Liver (tissue), 8 donors: ENCODE measurements at regions not wholly inside any gene's neighbourhood (a gene's known extent, or its start where the extent isn't known, plus 50 kb on each side); places are given as distances from the start of the nearest gene placed in this dataset.

ENCODE experiments used
- DNase-seq: peaks from one replicate; pipeline ENCODE4 v3.0.0-alpha.2; 2017; ENCODE audit warnings: low spot score
- H3K27ac ChIP-seq, 2 donors: one replicate each; pipeline ENCODE4 v1.7.0; 2013; ENCODE audit warnings: inconsistent platforms in 2 of 2, low read length in 2 of 2, control low read depth in 1 of 2, low read depth in 1 of 2, mild to moderate bottlenecking in 1 of 2
- H3K27me3 ChIP-seq, 4 donors: one replicate each; pipeline versions ENCODE4 v1.6.1 to v1.7.0; 2013; ENCODE audit warnings: low read length in 3 of 4, inconsistent platforms in 1 of 4, mild to moderate bottlenecking in 1 of 4, moderate library complexity in 1 of 4; ENCODE audit not compliant: control insufficient read depth in 4 of 4, insufficient read depth in 4 of 4
- H3K36me3 ChIP-seq, 4 donors: one replicate each; pipeline versions ENCODE4 v1.6.1 to v1.7.0; 2013; ENCODE audit warnings: low read length in 3 of 4, mild to moderate bottlenecking in 3 of 4, low read depth in 1 of 4, moderate library complexity in 1 of 4; ENCODE audit not compliant: control insufficient read depth in 4 of 4, insufficient read depth in 3 of 4
- H3K4me1 ChIP-seq, 4 donors: one replicate each; pipeline versions ENCODE4 v1.6.1 to v1.7.0; 2013; ENCODE audit warnings: low read length in 3 of 4, mild to moderate bottlenecking in 3 of 4, moderate library complexity in 1 of 4; ENCODE audit not compliant: control insufficient read depth in 4 of 4, insufficient read depth in 4 of 4
- H3K4me3 ChIP-seq, 3 donors: one replicate each; pipeline versions ENCODE4 v1.6.1 to v1.7.0; 2013; ENCODE audit warnings: low read length in 3 of 3, control low read depth in 1 of 3, low read depth in 1 of 3, mild to moderate bottlenecking in 1 of 3
- H3K9ac ChIP-seq, 2 donors: one replicate each; pipeline ENCODE4 v1.7.0; 2013; ENCODE audit warnings: low read length in 2 of 2, mild to moderate bottlenecking in 2 of 2, moderate library complexity in 2 of 2, control low read depth in 1 of 2, low read depth in 1 of 2
- H3K9me3 ChIP-seq, 4 donors: one replicate each; pipeline versions ENCODE4 v1.6.1 to v1.7.0; 2013; ENCODE audit warnings: low read length in 3 of 4; ENCODE audit not compliant: control insufficient read depth in 4 of 4
- EGR1 ChIP-seq, 2 donors: IDR thresholded peaks; 2 replicates each; pipeline ENCODE4 v1.6.1; 2016 to 2018; ENCODE audit warnings: antibody characterized with exemption in 2 of 2, low read depth in 2 of 2
- FOXA1 ChIP-seq: IDR thresholded peaks from 2 replicates; pipeline ENCODE4 v1.6.1; 2016; ENCODE audit warnings: antibody characterized with exemption
- FOXA2 ChIP-seq: IDR thresholded peaks from 2 replicates; pipeline ENCODE4 v1.6.1; 2016; ENCODE audit warnings: antibody characterized with exemption
- GABPA ChIP-seq, 2 donors: IDR thresholded peaks in 1 of 2; conservative IDR thresholded peaks in 1 of 2; 2 replicates each; pipeline ENCODE4 v1.6.1; 2016; ENCODE audit warnings: antibody characterized with exemption in 2 of 2, mild to moderate bottlenecking in 1 of 2, moderate library complexity in 1 of 2
- HNF4A ChIP-seq, 2 donors: conservative IDR thresholded peaks; 2 replicates each; pipeline ENCODE4 v1.6.1; 2016; ENCODE audit warnings: antibody characterized with exemption in 2 of 2, mild to moderate bottlenecking in 2 of 2
- HNF4G ChIP-seq: IDR thresholded peaks from 2 replicates; pipeline ENCODE4 v1.6.1; 2016; ENCODE audit warnings: antibody characterized with exemption
- JUND ChIP-seq, 2 donors: IDR thresholded peaks; 2 replicates each; pipeline ENCODE4 v1.6.1; 2016; ENCODE audit warnings: antibody characterized with exemption in 2 of 2
- NR2F2 ChIP-seq: IDR thresholded peaks from 2 replicates; pipeline ENCODE4 v1.6.1; 2016; ENCODE audit warnings: antibody characterized with exemption
- RAD21 ChIP-seq, 2 donors: IDR thresholded peaks; 2 replicates each; pipeline ENCODE4 v1.6.1; 2016; ENCODE audit warnings: antibody characterized with exemption in 2 of 2, mild to moderate bottlenecking in 2 of 2
- RXRA ChIP-seq, 2 donors: IDR thresholded peaks; 2 replicates each; pipeline ENCODE4 v1.6.1; 2017 to 2018; ENCODE audit warnings: antibody characterized with exemption in 2 of 2, mild to moderate bottlenecking in 1 of 2
- SP1 ChIP-seq: IDR thresholded peaks from 2 replicates; pipeline ENCODE4 v1.6.1; 2018; ENCODE audit warnings: antibody characterized with exemption, mild to moderate bottlenecking
- TAF1 ChIP-seq: conservative IDR thresholded peaks from 2 replicates; pipeline ENCODE4 v1.6.1; 2016; ENCODE audit warnings: antibody characterized with exemption, mild to moderate bottlenecking
- YY1 ChIP-seq: IDR thresholded peaks from 2 replicates; pipeline ENCODE4 v1.6.1; 2016; ENCODE audit warnings: antibody characterized with exemption, mild to moderate bottlenecking
- WGBS: extraction: QIAGEN DNeasy Blood & Tissue Kit; methylation state at CpG from one replicate; pipeline ENCODE4 v1.1.7; 2013; 5-methylcytosine and 5-hydroxymethylcytosine counted together
- TF ChIP-seq, protein P1 (sequence below): IDR thresholded peaks from 2 replicates; pipeline ENCODE4 v1.6.1; 2016; ENCODE audit warnings: antibody characterized with exemption
- TF ChIP-seq, protein P2 (sequence below): IDR thresholded peaks from 2 replicates; pipeline ENCODE4 v1.6.1; 2016; ENCODE audit warnings: antibody characterized with exemption
- TF ChIP-seq, protein P3 (sequence below): IDR thresholded peaks from 2 replicates; pipeline ENCODE4 v1.6.1; 2016; ENCODE audit warnings: antibody characterized with exemption, mild to moderate bottlenecking
- TF ChIP-seq, protein P4 (sequence below): fragments of 150-350 bp; IDR thresholded peaks from 2 replicates; pipeline ENCODE4 v1.5.1; 2017; ENCODE audit warnings: improper control_type of control experiment, low read depth, low read length; ENCODE audit not compliant: missing input control
- donor health status: healthy.
- donor health status: healthy.
- donor health status: healthy.
- donor health status: healthy.
- donor health status: healthy.

DNA sequence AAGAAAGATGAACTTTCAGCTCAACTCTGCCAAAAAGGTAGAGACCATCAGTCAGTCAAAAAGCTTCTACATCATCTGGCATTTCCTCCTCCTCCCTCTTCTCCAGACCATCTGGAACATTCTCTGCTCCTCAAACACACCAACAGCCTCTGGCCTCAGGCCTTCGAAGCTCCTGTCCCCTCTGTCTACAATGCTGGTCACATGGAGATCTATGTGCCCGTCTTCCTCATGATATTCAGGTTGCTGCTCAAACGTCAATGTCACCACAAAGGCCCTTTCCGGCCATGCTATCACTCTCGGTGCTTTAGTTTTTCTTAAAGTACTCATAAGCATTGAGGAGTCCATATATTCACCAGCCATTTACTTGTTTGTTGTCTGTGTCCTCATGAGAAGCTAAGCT lies 146.2 kb downstream of the SPATA19 start (continued):
- TF ChIP-seq YY1 (no peak), FOXA1 (no peak), GABPA (IDR thresholded peaks at IDR 0.05 in 1 of 2, conservative IDR thresholded peaks at IDR 0.05 in 1 of 2) (no peak)
- TF ChIP-seq, protein P1, sequence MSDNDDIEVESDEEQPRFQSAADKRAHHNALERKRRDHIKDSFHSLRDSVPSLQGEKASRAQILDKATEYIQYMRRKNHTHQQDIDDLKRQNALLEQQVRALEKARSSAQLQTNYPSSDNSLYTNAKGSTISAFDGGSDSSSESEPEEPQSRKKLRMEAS: no peak

DNA sequence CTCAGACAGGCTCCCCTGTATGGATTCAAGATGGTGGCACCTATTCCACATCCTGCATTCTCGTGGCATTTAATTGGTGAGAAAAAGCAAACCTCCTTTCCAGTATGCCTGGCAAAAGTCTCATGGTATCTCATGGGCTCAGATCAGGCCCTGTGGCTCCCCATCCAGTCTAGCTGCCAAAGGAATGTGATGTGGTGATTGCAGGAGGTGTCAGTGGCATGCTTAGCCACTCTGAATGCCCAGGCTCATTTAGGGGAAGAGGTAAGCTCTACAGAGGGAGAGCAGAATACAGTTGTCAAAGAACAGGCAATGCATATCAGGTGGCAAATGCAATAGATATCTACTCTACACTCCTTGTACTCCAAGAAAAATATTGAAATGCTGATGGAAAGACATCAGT lies 146.7 kb downstream of the SPATA19 start:
- H3K27me3 ChIP-seq: no peaks in the 10 kb centered on the region
- H3K9ac ChIP-seq: no peak overlapping the region
- H3K36me3 ChIP-seq: no peaks in the 10 kb centered on the region
- DNase-seq: no peak
- no peaks in the 10 kb centered on the region for H3K4me1 ChIP-seq
- TF ChIP-seq, protein P2, sequence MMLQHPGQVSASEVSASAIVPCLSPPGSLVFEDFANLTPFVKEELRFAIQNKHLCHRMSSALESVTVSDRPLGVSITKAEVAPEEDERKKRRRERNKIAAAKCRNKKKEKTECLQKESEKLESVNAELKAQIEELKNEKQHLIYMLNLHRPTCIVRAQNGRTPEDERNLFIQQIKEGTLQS: no peak
- no peak for TF ChIP-seq JUND (IDR thresholded peaks at IDR 0.05)
- TF ChIP-seq YY1: no peak
- TF ChIP-seq NR2F2: no peak
- TF ChIP-seq HNF4A (conservative IDR thresholded peaks at IDR 0.05): no peak
- TF ChIP-seq, protein P3, sequence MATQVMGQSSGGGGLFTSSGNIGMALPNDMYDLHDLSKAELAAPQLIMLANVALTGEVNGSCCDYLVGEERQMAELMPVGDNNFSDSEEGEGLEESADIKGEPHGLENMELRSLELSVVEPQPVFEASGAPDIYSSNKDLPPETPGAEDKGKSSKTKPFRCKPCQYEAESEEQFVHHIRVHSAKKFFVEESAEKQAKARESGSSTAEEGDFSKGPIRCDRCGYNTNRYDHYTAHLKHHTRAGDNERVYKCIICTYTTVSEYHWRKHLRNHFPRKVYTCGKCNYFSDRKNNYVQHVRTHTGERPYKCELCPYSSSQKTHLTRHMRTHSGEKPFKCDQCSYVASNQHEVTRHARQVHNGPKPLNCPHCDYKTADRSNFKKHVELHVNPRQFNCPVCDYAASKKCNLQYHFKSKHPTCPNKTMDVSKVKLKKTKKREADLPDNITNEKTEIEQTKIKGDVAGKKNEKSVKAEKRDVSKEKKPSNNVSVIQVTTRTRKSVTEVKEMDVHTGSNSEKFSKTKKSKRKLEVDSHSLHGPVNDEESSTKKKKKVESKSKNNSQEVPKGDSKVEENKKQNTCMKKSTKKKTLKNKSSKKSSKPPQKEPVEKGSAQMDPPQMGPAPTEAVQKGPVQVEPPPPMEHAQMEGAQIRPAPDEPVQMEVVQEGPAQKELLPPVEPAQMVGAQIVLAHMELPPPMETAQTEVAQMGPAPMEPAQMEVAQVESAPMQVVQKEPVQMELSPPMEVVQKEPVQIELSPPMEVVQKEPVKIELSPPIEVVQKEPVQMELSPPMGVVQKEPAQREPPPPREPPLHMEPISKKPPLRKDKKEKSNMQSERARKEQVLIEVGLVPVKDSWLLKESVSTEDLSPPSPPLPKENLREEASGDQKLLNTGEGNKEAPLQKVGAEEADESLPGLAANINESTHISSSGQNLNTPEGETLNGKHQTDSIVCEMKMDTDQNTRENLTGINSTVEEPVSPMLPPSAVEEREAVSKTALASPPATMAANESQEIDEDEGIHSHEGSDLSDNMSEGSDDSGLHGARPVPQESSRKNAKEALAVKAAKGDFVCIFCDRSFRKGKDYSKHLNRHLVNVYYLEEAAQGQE: no peak
- TF ChIP-seq FOXA1: no peak
- H3K9me3 ChIP-seq: no peaks in the 10 kb centered on the region
- WGBS: 64% methylated on average over 1 of the region's 1 CpG
- H3K27ac ChIP-seq: no peak overlapping the region
- H3K4me3 ChIP-seq: no peak overlapping the region

DNA sequence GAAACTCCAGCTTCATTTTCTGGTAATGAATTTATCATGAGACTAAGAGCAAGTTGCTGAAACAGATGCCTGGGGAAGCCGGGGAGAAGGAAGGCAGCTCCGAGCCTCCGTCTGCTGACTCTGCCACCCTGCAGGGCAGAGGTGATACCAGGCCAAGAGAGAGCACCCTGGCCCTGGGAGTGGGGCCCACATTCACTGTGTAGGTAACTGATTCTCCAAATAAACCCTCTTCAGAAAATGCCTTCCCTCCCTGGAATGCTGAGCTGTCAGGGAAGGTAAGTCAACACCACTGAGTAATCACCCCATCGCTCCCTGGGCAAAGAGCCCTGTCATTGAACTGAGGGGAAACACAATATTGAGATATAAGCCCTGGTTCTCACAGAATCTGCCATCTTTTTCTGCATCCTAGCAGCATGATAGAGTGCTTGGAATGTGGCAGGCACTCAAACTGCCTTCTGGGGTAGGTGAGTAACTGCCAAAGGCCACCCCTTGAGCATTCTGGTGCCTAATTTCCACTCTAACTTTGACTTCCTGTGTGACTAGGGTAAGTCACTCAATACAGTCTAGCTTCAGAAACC lies 147.6 kb downstream of the SPATA19 start:
- H3K9ac ChIP-seq: no peak overlapping the region
- 72% methylated on average over 4 of the region's 4 CpGs for WGBS

More for the DNA sequence above, 147.6 kb downstream of the SPATA19 start:
- H3K4me1 ChIP-seq: no peaks in the 10 kb centered on the region
- H3K4me3 ChIP-seq: no peak overlapping the region
- no peaks in the 10 kb centered on the region for H3K9me3 ChIP-seq
- no peak overlapping the region for H3K27ac ChIP-seq
- no peak for DNase-seq
- peaks cover 0 to 3% (median 0%) of the 10 kb centered on the region in 4 donors for H3K27me3 ChIP-seq
- TF ChIP-seq, protein P2: no peak
- TF ChIP-seq EGR1 (IDR thresholded peaks at IDR 0.05; ENCODE audit: low read depth in 2 of 2) (no peak), HNF4G (no peak), NR2F2 (no peak), JUND (IDR thresholded peaks at IDR 0.05) (no peak), FOXA2 (no peak), TAF1 (no peak), RAD21 (IDR thresholded peaks at IDR 0.05) (no peak), GABPA (IDR thresholded peaks at IDR 0.05 in 1 of 2, conservative IDR thresholded peaks at IDR 0.05 in 1 of 2) (no peak), RXRA (IDR thresholded peaks at IDR 0.05) (no peak), SP1 (no peak)
- TF ChIP-seq, protein P4, sequence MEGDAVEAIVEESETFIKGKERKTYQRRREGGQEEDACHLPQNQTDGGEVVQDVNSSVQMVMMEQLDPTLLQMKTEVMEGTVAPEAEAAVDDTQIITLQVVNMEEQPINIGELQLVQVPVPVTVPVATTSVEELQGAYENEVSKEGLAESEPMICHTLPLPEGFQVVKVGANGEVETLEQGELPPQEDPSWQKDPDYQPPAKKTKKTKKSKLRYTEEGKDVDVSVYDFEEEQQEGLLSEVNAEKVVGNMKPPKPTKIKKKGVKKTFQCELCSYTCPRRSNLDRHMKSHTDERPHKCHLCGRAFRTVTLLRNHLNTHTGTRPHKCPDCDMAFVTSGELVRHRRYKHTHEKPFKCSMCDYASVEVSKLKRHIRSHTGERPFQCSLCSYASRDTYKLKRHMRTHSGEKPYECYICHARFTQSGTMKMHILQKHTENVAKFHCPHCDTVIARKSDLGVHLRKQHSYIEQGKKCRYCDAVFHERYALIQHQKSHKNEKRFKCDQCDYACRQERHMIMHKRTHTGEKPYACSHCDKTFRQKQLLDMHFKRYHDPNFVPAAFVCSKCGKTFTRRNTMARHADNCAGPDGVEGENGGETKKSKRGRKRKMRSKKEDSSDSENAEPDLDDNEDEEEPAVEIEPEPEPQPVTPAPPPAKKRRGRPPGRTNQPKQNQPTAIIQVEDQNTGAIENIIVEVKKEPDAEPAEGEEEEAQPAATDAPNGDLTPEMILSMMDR: no peak
- TF ChIP-seq, protein P3: no peak
- TF ChIP-seq, protein P1: no peak
- no peaks in the 10 kb centered on the region for H3K36me3 ChIP-seq
